Panc1 (cell line): ENCODE measurements at regions not wholly inside any gene's neighbourhood (a gene's known extent, or its start where the extent isn't known, plus 50 kb on each side); places are given as distances from the start of the nearest gene placed in this dataset.

Experiments used
- ATAC-seq: fragments of 200-7000 bp; cut with Tn5 transposase; 2 replicates; pipeline ENCODE4 v1.9.1; 2020; ENCODE audit warnings: mild to moderate bottlenecking, moderate library complexity
- BruUV-seq: library from RNA; stranded (reverse); fragments of 400-500 nt; replicated peaks from 2 replicates; lab custom pipeline; 2021; lab: Mats Ljungman, UMichigan
- CTCF ChIA-PET: fragments of 300-600 bp; sonication (Branson Sonifier 250); formaldehyde crosslinking; loops from one replicate; lab custom pipeline; 2022; ENCODE audit warnings: antibody characterized with exemption; lab: Charles Lee
- POLR2A ChIA-PET: fragments of 300-600 bp; sonication (Branson Sonifier 250); formaldehyde crosslinking; loops from one replicate; lab custom pipeline; 2022; ENCODE audit warnings: antibody characterized with exemption; lab: Charles Lee
- DNase-seq: peaks from one replicate; pipeline ENCODE4 v3.0.0-alpha.2; 2010; ENCODE audit warnings: low read depth, low spot score
- H3K27ac ChIP-seq: 2 replicates; pipeline ENCODE4 v1.5.1; 2011; ENCODE audit warnings: mild to moderate bottlenecking, low read length, inconsistent platforms
- H3K27me3 ChIP-seq: fragments of 200-500 bp; sonication (Bioruptor generic); 2 replicates; pipeline ENCODE4 v1.6.0; 2014; ENCODE audit warnings: low read length, inconsistent platforms; ENCODE audit not compliant: control insufficient read depth, insufficient read depth
- H3K36me3 ChIP-seq: fragments of 200-500 bp; sonication (Bioruptor generic); 2 replicates; pipeline ENCODE4 v1.5.1; 2014; ENCODE audit warnings: inconsistent platforms, mild to moderate bottlenecking, low read length, moderate library complexity; ENCODE audit not compliant: control insufficient read depth, insufficient read depth
- H3K4me1 ChIP-seq: 2 replicates; pipeline ENCODE4 v1.5.1; 2011; ENCODE audit warnings: inconsistent platforms, mild to moderate bottlenecking, low read length, moderate library complexity; ENCODE audit not compliant: control insufficient read depth, insufficient read depth
- H3K4me3 ChIP-seq, 2 experiments: 2 replicates each; pipeline ENCODE4 v1.5.1; 2011 to 2012; ENCODE audit warnings: low read depth in 2 of 2, low read length in 2 of 2, mild to moderate bottlenecking in 2 of 2, inconsistent platforms in 1 of 2, moderate library complexity in 1 of 2
- H3K9me3 ChIP-seq: fragments of 200-500 bp; sonication (Bioruptor generic); 2 replicates; pipeline ENCODE4 v1.5.1; 2014; ENCODE audit warnings: low read depth, mild to moderate bottlenecking, inconsistent platforms, low read length, moderate library complexity; ENCODE audit not compliant: control insufficient read depth, insufficient read depth
- CTCF ChIP-seq: fragments of 450-650 bp; IDR thresholded peaks from 2 replicates; pipeline ENCODE4 v1.5.1; 2017; ENCODE audit warnings: mild to moderate bottlenecking
- POLR2AphosphoS5 ChIP-seq: IDR thresholded peaks from 2 replicates; pipeline ENCODE4 v1.6.1; 2012; ENCODE audit warnings: mild to moderate bottlenecking, low read depth, low read length, moderate library complexity
- REST ChIP-seq, 2 experiments: IDR thresholded peaks; 2 replicates each; pipeline ENCODE4 v1.6.1; 2011 to 2012; ENCODE audit warnings: low read depth in 2 of 2, control low read depth in 1 of 2, low read length in 1 of 2, mild to moderate bottlenecking in 1 of 2, moderate library complexity in 1 of 2; ENCODE audit not compliant: insufficient read depth in 1 of 2
- SIN3A ChIP-seq: IDR thresholded peaks from 2 replicates; pipeline ENCODE4 v1.6.1; 2012; ENCODE audit warnings: low read depth, mild to moderate bottlenecking, low read length, moderate library complexity, borderline replicate concordance; ENCODE audit not compliant: insufficient read depth
- TCF7L2 ChIP-seq: IDR thresholded peaks from 2 replicates; pipeline ENCODE4 v1.6.1; 2011; ENCODE audit warnings: mild to moderate bottlenecking, low read depth, low read length, inconsistent platforms
- in situ Hi-C: cut with HindIII; loops from 2 replicates; pipeline ENCODE4 v1.10.0; 2016; ENCODE audit warnings: low sequenced_read_pairs, low pct_unique_long_range_greater_than_20kb
- intact Hi-C: fragments of 100-400 bp; cut with micrococcal nuclease; formaldehyde crosslinking; loops from one replicate; pipeline ENCODE4 v1.10.0; 2022; ENCODE audit not compliant: unreplicated experiment

- H3K27ac ChIP-seq: no peak overlapping the region
These were observed 328.5 kb upstream of the PRDM1 start for GRCh38 chr6:105757512-105758200.

DNA sequence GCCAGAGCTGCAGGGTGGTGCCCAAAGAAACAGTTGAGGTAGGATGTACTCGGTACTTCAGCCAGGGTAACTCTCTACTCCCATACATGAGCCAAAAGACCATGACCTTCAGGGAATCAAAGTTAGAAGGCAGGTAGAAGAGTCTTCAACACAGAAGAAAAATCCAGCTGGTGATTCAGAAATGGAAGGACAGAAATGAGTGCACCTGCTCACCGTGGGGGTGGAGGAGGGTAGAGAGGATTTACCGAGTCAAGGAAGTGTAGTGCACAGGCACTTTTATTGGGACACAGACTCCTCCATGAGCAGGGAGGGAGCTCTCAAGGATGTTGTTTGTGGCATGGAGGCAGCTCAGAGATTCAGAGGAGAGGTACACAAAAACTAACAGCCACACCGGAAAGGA is 330.3 kb upstream of the PRDM1 start:
- no peaks in the 10 kb centered on the region for H3K36me3 ChIP-seq
- H3K4me1 ChIP-seq: no peaks in the 10 kb centered on the region
- no peak for DNase-seq
- H3K4me3 ChIP-seq: no peak overlapping the region
- POLR2A ChIA-PET: no interaction called here
- no peaks in the 10 kb centered on the region for H3K9me3 ChIP-seq
- no peak for ATAC-seq
- H3K27ac ChIP-seq: no peak overlapping the region
- in situ Hi-C loops (no loop called here), intact Hi-C loops (no loop called here)
- no peak for TF ChIP-seq TCF7L2
- TF ChIP-seq POLR2AphosphoS5: no peak
- TF ChIP-seq CTCF: no peak
- TF ChIP-seq SIN3A: no peak
- no peak for TF ChIP-seq REST (IDR thresholded peaks at IDR 0.05; ENCODE audit: insufficient read depth in 1 of 2, low read depth in 2 of 2, low read length in 1 of 2)
- H3K27me3 ChIP-seq: no peaks in the 10 kb centered on the region
- CTCF ChIA-PET: no interaction called here
- BruUV-seq: no TSS peak

More at GRCh38 chr6:105757512-105758200, 328.5 kb upstream of the PRDM1 start:
- no peaks in the 10 kb centered on the region for H3K4me1 ChIP-seq
- H3K36me3 ChIP-seq: no peaks in the 10 kb centered on the region
- intact Hi-C loops: no loop called here
- in situ Hi-C loops: no loop called here
- DNase-seq: no peak
- ChIA-PET POLR2A (no interaction called here), CTCF (no interaction called here)
- H3K4me3 ChIP-seq: no peak overlapping the region
- H3K27me3 ChIP-seq: no peaks in the 10 kb centered on the region
- BruUV-seq: no TSS peak
- no peak for TF ChIP-seq POLR2AphosphoS5
- TF ChIP-seq TCF7L2: no peak
- no peak for TF ChIP-seq REST (IDR thresholded peaks at IDR 0.05; ENCODE audit: insufficient read depth in 1 of 2, low read depth in 2 of 2, low read length in 1 of 2)
- TF ChIP-seq SIN3A: no peak
- TF ChIP-seq CTCF: no peak
- ATAC-seq: no peak
- H3K9me3 ChIP-seq: no peaks in the 10 kb centered on the region
